K562 (cell line): ENCODE measurements at regions not wholly inside any gene's neighbourhood (a gene's known extent, or its start where the extent isn't known, plus 50 kb on each side); places are given as distances from the start of the nearest gene placed in this dataset.

ENCODE experiments used
- BRCA1 ChIP-seq, 2 experiments: fragments of 450-650 bp in 1 of 2; sonication (generic) in 1 of 2; formaldehyde crosslinking in 1 of 2; IDR thresholded peaks; 2 replicates each; pipeline versions ENCODE4 v1.5.0 to v1.6.1; 2017 to 2020; ENCODE audit warnings: mild to moderate bottlenecking in 1 of 2, missing genetic modification reagents in 1 of 2
- EZH2 ChIP-seq: IDR thresholded peaks from 2 replicates; pipeline ENCODE4 v1.6.1; 2012; ENCODE audit warnings: low read depth, mild to moderate bottlenecking, inconsistent platforms, low read length, borderline replicate concordance
- GATAD2A ChIP-seq: fragments of 450-650 bp; IDR thresholded peaks from 2 replicates; pipeline ENCODE4 v1.6.1; 2017
- JUNB ChIP-seq: fragments of 450-650 bp; formaldehyde crosslinking; conservative IDR thresholded peaks from 2 replicates; pipeline ENCODE4 v1.4.0; 2020; ENCODE audit warnings: mild to moderate bottlenecking
- KLF13 ChIP-seq: fragments of 450-650 bp; IDR thresholded peaks from 2 replicates; pipeline ENCODE4 v1.6.1; 2016; ENCODE audit warnings: missing genetic modification characterization, low read depth, mild to moderate bottlenecking, missing compliant biosample characterization, moderate library complexity, borderline replicate concordance
- NRF1 ChIP-seq, 2 experiments: fragments of 450-650 bp; IDR thresholded peaks in 1 of 2; conservative IDR thresholded peaks in 1 of 2; 2 replicates each; pipeline ENCODE4 v1.6.1; 2014; ENCODE audit warnings: mild to moderate bottlenecking in 2 of 2
- SIRT6 ChIP-seq: IDR thresholded peaks from one replicate; pipeline ENCODE4 v1.6.1; 2012; ENCODE audit warnings: low read depth, mild to moderate bottlenecking, control low read depth, inconsistent platforms, low read length, moderate library complexity
- ZNF121 ChIP-seq: sonication (generic); formaldehyde crosslinking; conservative IDR thresholded peaks from 2 replicates; pipeline ENCODE4 v1.8.0; 2022; ENCODE audit warnings: missing genetic modification reagents
- ZNF274 ChIP-seq: IDR thresholded peaks from 2 replicates; pipeline ENCODE4 v1.6.1; 2011; ENCODE audit warnings: low read depth, mild to moderate bottlenecking, low read length, moderate library complexity, borderline replicate concordance
- ZZZ3 ChIP-seq: fragments of 450-650 bp; IDR thresholded peaks from 2 replicates; pipeline ENCODE4 v1.6.1; 2016; ENCODE audit warnings: antibody characterized with exemption, mild to moderate bottlenecking, moderate library complexity
- TF ChIP-seq, protein P1 (sequence below): fragments of 200-800 bp; sonication (Bioruptor generic); IDR thresholded peaks from 2 replicates; pipeline ENCODE4 v1.6.1; 2017; ENCODE audit warnings: missing genetic modification characterization, missing compliant biosample characterization

GRCh38 chr7:25718596-25718995 lies 433.4 kb upstream of the NFE2L3 start:
- no peak for TF ChIP-seq SIRT6
- no peak for TF ChIP-seq GATAD2A
- TF ChIP-seq KLF13 (tag), result no peak
- TF ChIP-seq ZZZ3, result no peak
- TF ChIP-seq, protein P1, sequence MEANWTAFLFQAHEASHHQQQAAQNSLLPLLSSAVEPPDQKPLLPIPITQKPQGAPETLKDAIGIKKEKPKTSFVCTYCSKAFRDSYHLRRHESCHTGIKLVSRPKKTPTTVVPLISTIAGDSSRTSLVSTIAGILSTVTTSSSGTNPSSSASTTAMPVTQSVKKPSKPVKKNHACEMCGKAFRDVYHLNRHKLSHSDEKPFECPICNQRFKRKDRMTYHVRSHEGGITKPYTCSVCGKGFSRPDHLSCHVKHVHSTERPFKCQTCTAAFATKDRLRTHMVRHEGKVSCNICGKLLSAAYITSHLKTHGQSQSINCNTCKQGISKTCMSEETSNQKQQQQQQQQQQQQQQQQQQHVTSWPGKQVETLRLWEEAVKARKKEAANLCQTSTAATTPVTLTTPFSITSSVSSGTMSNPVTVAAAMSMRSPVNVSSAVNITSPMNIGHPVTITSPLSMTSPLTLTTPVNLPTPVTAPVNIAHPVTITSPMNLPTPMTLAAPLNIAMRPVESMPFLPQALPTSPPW (CRISPR knock-in tag), result no peak
- TF ChIP-seq NRF1 (conservative IDR thresholded peaks at IDR 0.05 in 1 of 2, IDR thresholded peaks at IDR 0.05 in 1 of 2), result no peak
- no peak for TF ChIP-seq ZNF274
- TF ChIP-seq JUNB, result no peak
- TF ChIP-seq BRCA1 (IDR thresholded peaks at IDR 0.05), result no peak
- TF ChIP-seq BRCA1 (CRISPR knock-in tag; IDR thresholded peaks at IDR 0.05), result no peak
- TF ChIP-seq EZH2, result no peak
- no peak for TF ChIP-seq ZNF121
